GM10266 (cell line): ENCODE measurements at regions not wholly inside any gene's neighbourhood (a gene's known extent, or its start where the extent isn't known, plus 50 kb on each side); places are given as distances from the start of the nearest gene placed in this dataset.

Source experiments
- DNase-seq: peaks from one replicate; pipeline ENCODE4 v3.0.0; 2012; ENCODE audit errors: extremely low spot score
- TF ChIP-seq, protein P1 (sequence below): IDR thresholded peaks from 2 replicates; pipeline ENCODE4 v1.5.1; 2012; ENCODE audit warnings: mild to moderate bottlenecking, low read depth; ENCODE audit not compliant: control insufficient read depth, insufficient read depth; ENCODE audit errors: missing control alignments

DNA sequence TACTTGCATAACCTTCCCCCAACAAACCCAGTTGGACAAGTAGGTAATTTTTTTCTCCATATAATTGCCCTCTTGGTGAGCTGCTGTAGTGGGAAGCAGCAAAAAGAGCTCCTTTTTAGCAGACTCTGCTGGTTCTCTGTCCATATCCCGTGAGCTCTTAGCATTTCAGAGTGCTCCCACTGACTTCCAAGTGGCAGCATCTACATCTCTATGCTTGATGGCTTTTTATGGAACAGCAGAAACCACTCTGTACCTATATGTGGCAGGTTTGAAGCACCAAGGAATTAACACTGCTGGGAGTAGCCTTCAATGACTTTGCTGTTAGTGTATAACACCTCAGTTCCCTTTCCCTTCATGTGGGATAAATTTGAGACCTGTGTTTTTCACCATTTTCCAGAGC is 168.4 kb upstream of the NHS start:
- no peak for DNase-seq
- TF ChIP-seq, protein P1, sequence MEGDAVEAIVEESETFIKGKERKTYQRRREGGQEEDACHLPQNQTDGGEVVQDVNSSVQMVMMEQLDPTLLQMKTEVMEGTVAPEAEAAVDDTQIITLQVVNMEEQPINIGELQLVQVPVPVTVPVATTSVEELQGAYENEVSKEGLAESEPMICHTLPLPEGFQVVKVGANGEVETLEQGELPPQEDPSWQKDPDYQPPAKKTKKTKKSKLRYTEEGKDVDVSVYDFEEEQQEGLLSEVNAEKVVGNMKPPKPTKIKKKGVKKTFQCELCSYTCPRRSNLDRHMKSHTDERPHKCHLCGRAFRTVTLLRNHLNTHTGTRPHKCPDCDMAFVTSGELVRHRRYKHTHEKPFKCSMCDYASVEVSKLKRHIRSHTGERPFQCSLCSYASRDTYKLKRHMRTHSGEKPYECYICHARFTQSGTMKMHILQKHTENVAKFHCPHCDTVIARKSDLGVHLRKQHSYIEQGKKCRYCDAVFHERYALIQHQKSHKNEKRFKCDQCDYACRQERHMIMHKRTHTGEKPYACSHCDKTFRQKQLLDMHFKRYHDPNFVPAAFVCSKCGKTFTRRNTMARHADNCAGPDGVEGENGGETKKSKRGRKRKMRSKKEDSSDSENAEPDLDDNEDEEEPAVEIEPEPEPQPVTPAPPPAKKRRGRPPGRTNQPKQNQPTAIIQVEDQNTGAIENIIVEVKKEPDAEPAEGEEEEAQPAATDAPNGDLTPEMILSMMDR = no peak

DNA sequence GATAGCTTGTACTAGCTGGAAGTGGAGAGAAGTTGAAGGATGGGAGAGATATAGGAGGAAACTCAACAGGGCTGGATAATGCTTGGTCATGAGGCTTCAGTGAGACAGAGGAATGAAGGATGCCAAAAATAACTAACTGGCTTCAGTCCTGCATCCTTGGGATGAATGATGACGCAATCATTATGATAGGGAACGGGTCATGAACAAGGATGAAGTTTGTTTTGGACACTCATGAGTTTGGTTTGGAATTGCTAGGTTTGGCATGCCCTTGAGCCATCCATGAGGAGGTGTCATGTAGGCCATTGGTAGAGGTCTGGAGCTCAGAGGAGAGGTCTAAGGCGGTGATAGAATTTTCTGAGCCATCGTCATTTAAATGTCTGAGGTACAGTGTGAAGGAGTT is 160.0 kb upstream of the NHS start:
- no peak for DNase-seq
- TF ChIP-seq, protein P1 = no peak

DNA sequence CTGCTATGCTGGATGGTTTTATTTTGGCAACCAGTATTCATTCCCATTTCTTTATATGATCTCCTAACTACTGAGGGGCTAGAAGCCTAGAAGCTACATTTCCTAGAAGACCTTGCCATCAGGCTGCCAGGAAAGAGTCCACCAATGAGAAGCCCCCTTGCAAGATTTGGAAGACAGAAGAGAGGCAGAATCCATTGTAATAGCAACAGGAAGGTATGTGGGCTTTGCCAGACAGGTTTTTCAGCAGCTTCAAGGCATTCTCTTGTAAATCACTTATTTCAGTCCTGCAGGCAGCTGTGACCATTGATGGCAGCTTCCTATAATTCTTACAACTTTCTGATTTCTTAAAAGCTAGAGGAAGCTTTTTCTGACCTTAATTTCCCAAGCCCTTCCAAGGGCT is 148.3 kb upstream of the NHS start:
- no peak for DNase-seq
- TF ChIP-seq, protein P1 = no peak

DNA sequence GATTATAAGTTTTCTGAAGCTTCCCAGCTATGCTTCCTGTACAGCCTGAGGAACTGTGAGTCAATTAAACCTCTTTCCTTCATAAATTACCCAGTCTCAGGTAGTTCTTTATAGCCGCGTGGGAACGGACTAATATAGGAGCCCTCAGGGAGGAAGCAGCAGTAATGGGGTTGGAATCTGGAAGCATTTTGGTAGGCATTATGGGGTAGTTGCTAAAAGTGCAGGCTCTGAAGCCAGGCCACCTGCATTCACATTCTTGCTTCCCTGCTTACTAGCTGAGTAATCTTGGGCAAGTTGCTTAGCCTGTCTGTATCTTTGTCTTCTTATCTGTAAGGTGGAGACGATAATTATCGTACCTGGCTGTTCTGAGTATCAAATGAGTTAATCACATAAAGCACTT is 137.9 kb upstream of the NHS start:
- DNase-seq = no peak
- TF ChIP-seq, protein P1 = no peak

DNA sequence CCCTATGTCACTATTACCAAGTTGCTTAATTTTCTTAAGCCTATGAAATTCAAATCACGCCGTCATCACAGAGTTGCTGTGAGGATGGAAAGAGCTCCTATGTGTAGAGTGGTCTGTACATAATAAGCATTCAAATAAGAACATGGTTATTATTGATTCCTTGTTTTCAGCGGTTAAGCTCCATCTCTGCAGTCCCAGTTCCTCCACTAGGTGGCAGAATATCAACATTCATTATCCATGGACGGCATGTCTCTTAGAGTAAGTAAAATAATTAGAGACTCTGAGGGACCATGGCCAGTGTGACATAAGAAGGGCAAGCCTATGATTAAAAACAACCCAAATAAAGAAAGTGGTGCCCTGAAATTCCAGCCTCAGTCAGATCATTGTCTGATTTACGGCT is 132.5 kb upstream of the NHS start:
- peak; percentile 31 for DNase-seq
- TF ChIP-seq, protein P1 = peak; percentile 65

DNA sequence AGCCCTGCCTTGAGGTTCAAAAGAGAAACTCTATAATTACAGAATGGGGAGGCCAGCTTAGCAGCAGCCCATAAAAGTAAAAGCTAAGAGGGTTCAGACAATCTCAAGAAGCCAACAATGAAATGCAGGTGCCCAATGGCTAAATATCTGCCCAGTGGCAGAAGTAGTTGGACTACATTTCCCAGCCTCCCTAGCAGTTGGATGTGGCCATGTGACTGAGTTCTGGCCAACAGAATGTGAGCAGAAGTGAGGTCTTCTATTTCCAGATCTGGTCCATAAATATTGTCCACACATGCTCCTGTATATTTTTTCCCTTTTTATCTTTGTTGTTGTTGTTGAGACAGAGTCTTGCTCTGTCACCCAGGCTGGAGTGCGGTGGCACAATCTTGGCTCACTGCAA is 127.9 kb upstream of the NHS start:
- DNase-seq = no peak
- TF ChIP-seq, protein P1 = no peak

DNA sequence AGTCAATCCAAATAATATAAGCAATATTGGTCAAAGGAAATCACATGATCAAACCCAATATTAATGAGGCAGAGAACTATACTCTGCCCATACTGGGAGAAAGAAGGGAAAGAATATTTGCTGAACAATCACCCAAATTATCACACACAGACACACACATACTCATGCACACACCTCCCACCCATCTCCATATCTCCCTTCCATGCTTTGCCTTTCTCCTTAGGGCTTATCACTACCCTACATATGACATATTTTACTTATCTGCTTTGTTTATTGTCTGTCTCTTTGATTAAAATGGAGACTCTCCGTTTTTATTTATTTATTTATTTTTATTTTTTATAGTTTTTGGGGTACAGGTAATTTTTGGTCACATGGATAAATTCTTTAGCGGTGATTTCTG is 112.9 kb upstream of the NHS start:
- TF ChIP-seq, protein P1 = no peak
- no peak for DNase-seq
